Liver (tissue), 8 donors: ENCODE measurements at regions not wholly inside any gene's neighbourhood (a gene's known extent, or its start where the extent isn't known, plus 50 kb on each side); places are given as distances from the start of the nearest gene placed in this dataset.

ENCODE experiments used
- DNase-seq: peaks from one replicate; pipeline ENCODE4 v3.0.0-alpha.2; 2017; ENCODE audit warnings: low spot score
- H3K27ac ChIP-seq, 2 donors: one replicate each; pipeline ENCODE4 v1.7.0; 2013; ENCODE audit warnings: inconsistent platforms in 2 of 2, low read length in 2 of 2, control low read depth in 1 of 2, low read depth in 1 of 2, mild to moderate bottlenecking in 1 of 2
- H3K27me3 ChIP-seq, 4 donors: one replicate each; pipeline versions ENCODE4 v1.6.1 to v1.7.0; 2013; ENCODE audit warnings: low read length in 3 of 4, inconsistent platforms in 1 of 4, mild to moderate bottlenecking in 1 of 4, moderate library complexity in 1 of 4; ENCODE audit not compliant: control insufficient read depth in 4 of 4, insufficient read depth in 4 of 4
- H3K36me3 ChIP-seq, 4 donors: one replicate each; pipeline versions ENCODE4 v1.6.1 to v1.7.0; 2013; ENCODE audit warnings: low read length in 3 of 4, mild to moderate bottlenecking in 3 of 4, low read depth in 1 of 4, moderate library complexity in 1 of 4; ENCODE audit not compliant: control insufficient read depth in 4 of 4, insufficient read depth in 3 of 4
- H3K4me1 ChIP-seq, 4 donors: one replicate each; pipeline versions ENCODE4 v1.6.1 to v1.7.0; 2013; ENCODE audit warnings: low read length in 3 of 4, mild to moderate bottlenecking in 3 of 4, moderate library complexity in 1 of 4; ENCODE audit not compliant: control insufficient read depth in 4 of 4, insufficient read depth in 4 of 4
- H3K4me3 ChIP-seq, 3 donors: one replicate each; pipeline versions ENCODE4 v1.6.1 to v1.7.0; 2013; ENCODE audit warnings: low read length in 3 of 3, control low read depth in 1 of 3, low read depth in 1 of 3, mild to moderate bottlenecking in 1 of 3
- H3K9ac ChIP-seq, 2 donors: one replicate each; pipeline ENCODE4 v1.7.0; 2013; ENCODE audit warnings: low read length in 2 of 2, mild to moderate bottlenecking in 2 of 2, moderate library complexity in 2 of 2, control low read depth in 1 of 2, low read depth in 1 of 2
- H3K9me3 ChIP-seq, 4 donors: one replicate each; pipeline versions ENCODE4 v1.6.1 to v1.7.0; 2013; ENCODE audit warnings: low read length in 3 of 4; ENCODE audit not compliant: control insufficient read depth in 4 of 4
- ATF3 ChIP-seq: IDR thresholded peaks from 2 replicates; pipeline ENCODE4 v1.6.1; 2016; ENCODE audit warnings: antibody characterized with exemption
- CTCF ChIP-seq: fragments of 150-350 bp; IDR thresholded peaks from 2 replicates; pipeline ENCODE4 v1.5.1; 2017; ENCODE audit warnings: improper control_type of control experiment, low read depth, low read length; ENCODE audit not compliant: missing input control
- EGR1 ChIP-seq, 2 donors: IDR thresholded peaks; 2 replicates each; pipeline ENCODE4 v1.6.1; 2016 to 2018; ENCODE audit warnings: antibody characterized with exemption in 2 of 2, low read depth in 2 of 2
- FOXA1 ChIP-seq: IDR thresholded peaks from 2 replicates; pipeline ENCODE4 v1.6.1; 2016; ENCODE audit warnings: antibody characterized with exemption
- FOXA2 ChIP-seq: IDR thresholded peaks from 2 replicates; pipeline ENCODE4 v1.6.1; 2016; ENCODE audit warnings: antibody characterized with exemption
- GABPA ChIP-seq, 2 donors: IDR thresholded peaks in 1 of 2; conservative IDR thresholded peaks in 1 of 2; 2 replicates each; pipeline ENCODE4 v1.6.1; 2016; ENCODE audit warnings: antibody characterized with exemption in 2 of 2, mild to moderate bottlenecking in 1 of 2, moderate library complexity in 1 of 2
- HNF4A ChIP-seq, 2 donors: conservative IDR thresholded peaks; 2 replicates each; pipeline ENCODE4 v1.6.1; 2016; ENCODE audit warnings: antibody characterized with exemption in 2 of 2, mild to moderate bottlenecking in 2 of 2
- HNF4G ChIP-seq: IDR thresholded peaks from 2 replicates; pipeline ENCODE4 v1.6.1; 2016; ENCODE audit warnings: antibody characterized with exemption
- JUND ChIP-seq, 2 donors: IDR thresholded peaks; 2 replicates each; pipeline ENCODE4 v1.6.1; 2016; ENCODE audit warnings: antibody characterized with exemption in 2 of 2
- MAX ChIP-seq: IDR thresholded peaks from 2 replicates; pipeline ENCODE4 v1.6.1; 2016; ENCODE audit warnings: antibody characterized with exemption
- NR2F2 ChIP-seq: IDR thresholded peaks from 2 replicates; pipeline ENCODE4 v1.6.1; 2016; ENCODE audit warnings: antibody characterized with exemption
- REST ChIP-seq: IDR thresholded peaks from 2 replicates; pipeline ENCODE4 v1.6.1; 2016; ENCODE audit warnings: antibody characterized with exemption, mild to moderate bottlenecking
- SP1 ChIP-seq: IDR thresholded peaks from 2 replicates; pipeline ENCODE4 v1.6.1; 2018; ENCODE audit warnings: antibody characterized with exemption, mild to moderate bottlenecking
- TAF1 ChIP-seq: conservative IDR thresholded peaks from 2 replicates; pipeline ENCODE4 v1.6.1; 2016; ENCODE audit warnings: antibody characterized with exemption, mild to moderate bottlenecking
- YY1 ChIP-seq: IDR thresholded peaks from 2 replicates; pipeline ENCODE4 v1.6.1; 2016; ENCODE audit warnings: antibody characterized with exemption, mild to moderate bottlenecking
- ZBTB33 ChIP-seq: IDR thresholded peaks from 2 replicates; pipeline ENCODE4 v1.6.1; 2016; ENCODE audit warnings: antibody characterized with exemption
- WGBS: extraction: QIAGEN DNeasy Blood & Tissue Kit; methylation state at CpG from one replicate; pipeline ENCODE4 v1.1.7; 2013; 5-methylcytosine and 5-hydroxymethylcytosine counted together
- donor health status: healthy.
- donor health status: healthy.
- donor health status: healthy.
- donor health status: healthy.
- donor health status: healthy.

GRCh38 chr2:66828876-66829275 is 394.0 kb downstream of the MEIS1 start:
- no peaks in the 10 kb centered on the region for H3K9me3 ChIP-seq
- TF ChIP-seq ZBTB33 (no peak), YY1 (no peak), TAF1 (no peak), REST (no peak), JUND (IDR thresholded peaks at IDR 0.05) (no peak), GABPA (IDR thresholded peaks at IDR 0.05 in 1 of 2, conservative IDR thresholded peaks at IDR 0.05 in 1 of 2) (no peak), HNF4G (no peak), EGR1 (IDR thresholded peaks at IDR 0.05; ENCODE audit: low read depth in 2 of 2) (no peak), ATF3 (no peak), FOXA2 (no peak)
- peaks cover 0 to 4% (median 0%) of the 10 kb centered on the region in 4 donors for H3K27me3 ChIP-seq
- no peak for DNase-seq
- no peak overlapping the region for H3K27ac ChIP-seq
- H3K4me1 ChIP-seq, result no peaks in the 10 kb centered on the region
- no peaks in the 10 kb centered on the region for H3K36me3 ChIP-seq
- WGBS, result 81% methylated on average over 3 of the region's 3 CpGs
- no peak overlapping the region for H3K4me3 ChIP-seq
- H3K9ac ChIP-seq, result no peak overlapping the region

- no peaks in the 10 kb centered on the region for H3K36me3 ChIP-seq
- DNase-seq, result no peak
These were observed 396.0 kb downstream of the MEIS1 start for GRCh38 chr2:66830881-66831280.

More at GRCh38 chr2:66830881-66831280, 396.0 kb downstream of the MEIS1 start:
- Histone ChIP-seq H3K4me1 (no peaks in the 10 kb centered on the region), H3K27ac (no peak overlapping the region), H3K9me3 (no peaks in the 10 kb centered on the region), H3K9ac (no peak overlapping the region), H3K4me3 (no peak overlapping the region), H3K27me3 (peaks cover 0 to 4% (median 0%) of the 10 kb centered on the region in 4 donors)
- no peak for TF ChIP-seq YY1
- no peak for TF ChIP-seq NR2F2
- TF ChIP-seq CTCF, result no peak
- no peak for TF ChIP-seq FOXA1
- no peak for TF ChIP-seq MAX
- TF ChIP-seq HNF4A (conservative IDR thresholded peaks at IDR 0.05), result no peak
- TF ChIP-seq SP1, result no peak
- TF ChIP-seq ATF3, result no peak
- no peak for TF ChIP-seq EGR1 (IDR thresholded peaks at IDR 0.05; ENCODE audit: low read depth in 2 of 2)
- TF ChIP-seq REST, result no peak
- TF ChIP-seq JUND (IDR thresholded peaks at IDR 0.05), result no peak
- no peak for TF ChIP-seq TAF1
- 56% methylated on average over 3 of the region's 3 CpGs for WGBS
